OCI-LY3 (cell line): ENCODE measurements at regions not wholly inside any gene's neighbourhood (a gene's known extent, or its start where the extent isn't known, plus 50 kb on each side); places are given as distances from the start of the nearest gene placed in this dataset.

Experiments
- H2AFZ ChIP-seq: fragments of 200-600, 300-600 bp; shearing (Covaris generic); 2 replicates; pipeline ENCODE4 v1.6.0; 2014; ENCODE audit warnings: antibody characterized with exemption, low read depth, low read length
- H3K27ac ChIP-seq: fragments of 200-600, 300-600 bp; sonication (generic); 2 replicates; pipeline ENCODE4 v1.5.1; 2014; ENCODE audit warnings: mild to moderate bottlenecking, low read length, moderate library complexity, mixed read lengths
- H3K27me3 ChIP-seq: fragments of 200-600, 300-600 bp; sonication (generic); 2 replicates; pipeline ENCODE4 v1.6.1; 2014; ENCODE audit warnings: low read depth, low read length, mixed read lengths
- H3K36me3 ChIP-seq: fragments of 200-600, 300-600 bp; sonication (generic); replicated peaks from 2 replicates; pipeline ENCODE3; 2014; ENCODE audit warnings: low read depth, low read length, mixed read lengths
- H3K4me1 ChIP-seq: fragments of 300-600, 200-600 bp; sonication (generic); 2 replicates; pipeline ENCODE4 v1.6.1; 2014; ENCODE audit warnings: low read length, mixed read lengths
- H3K4me2 ChIP-seq: fragments of 200-600, 300-600 bp; sonication (generic); 2 replicates; pipeline ENCODE4 v1.6.1; 2014; ENCODE audit warnings: low read length, mixed read lengths
- H3K4me3 ChIP-seq: fragments of 300-600, 200-600 bp; sonication (generic); 2 replicates; pipeline ENCODE4 v1.5.1; 2014; ENCODE audit warnings: antibody characterized with exemption, mild to moderate bottlenecking, low read length, moderate library complexity
- H3K79me2 ChIP-seq: fragments of 300-600, 200-600 bp; shearing (Covaris generic); 2 replicates; pipeline ENCODE4 v1.6.1; 2014; ENCODE audit warnings: mild to moderate bottlenecking, low read length, mixed read lengths
- H3K9ac ChIP-seq: fragments of 300-600, 200-600 bp; shearing (Covaris generic); 2 replicates; pipeline ENCODE4 v1.6.0; 2014; ENCODE audit warnings: mild to moderate bottlenecking, low read length, moderate library complexity
- H3K9me3 ChIP-seq: fragments of 200-600, 300-600 bp; shearing (Covaris generic); 2 replicates; pipeline ENCODE4 v1.6.1; 2014; ENCODE audit warnings: low read length, mixed read lengths; ENCODE audit not compliant: insufficient read depth
- H4K20me1 ChIP-seq: fragments of 200-600, 300-600 bp; sonication (generic); 2 replicates; pipeline ENCODE4 v1.6.1; 2016; ENCODE audit warnings: low read length, mixed read lengths; ENCODE audit not compliant: insufficient read depth
- CTCF ChIP-seq: fragments of 200-600, 300-600 bp; sonication (generic); IDR thresholded peaks from 2 replicates; pipeline ENCODE4 v1.5.1; 2014; ENCODE audit warnings: antibody characterized with exemption, low read length, low read depth
- EZH2phosphoT487 ChIP-seq: fragments of 200-600 bp; shearing (Covaris generic); IDR thresholded peaks from 2 replicates; pipeline ENCODE4 v1.6.1; 2018; ENCODE audit warnings: antibody characterized with exemption, mixed run types, low read depth

GRCh38 chr10:78859266-78859665, 209.5 kb upstream of the ZMIZ1 start:
- Histone ChIP-seq H3K4me3 (no peak overlapping the region), H3K9ac (no peak overlapping the region), H3K36me3 (no peaks in the 10 kb centered on the region), H3K4me2 (no peak overlapping the region), H3K79me2 (no peaks in the 10 kb centered on the region), H2AFZ (no peak overlapping the region), H3K4me1 (no peaks in the 10 kb centered on the region), H3K9me3 (no peaks in the 10 kb centered on the region), H3K27me3 (no peaks in the 10 kb centered on the region; the same call in 1 of the 2 replicates), H3K27ac (no peak overlapping the region), H4K20me1 (no peaks in the 10 kb centered on the region)
- TF ChIP-seq EZH2phosphoT487 (no peak), CTCF (no peak)

- no peak overlapping the region for H3K9ac ChIP-seq
- no peaks in the 10 kb centered on the region for H4K20me1 ChIP-seq
- no peak overlapping the region for H2AFZ ChIP-seq
- H3K4me3 ChIP-seq, result no peak overlapping the region
- H3K27me3 ChIP-seq, result no peaks in the 10 kb centered on the region; the same call in 1 of the 2 replicates
- no peaks in the 10 kb centered on the region for H3K4me1 ChIP-seq
- H3K79me2 ChIP-seq, result no peaks in the 10 kb centered on the region
- no peak overlapping the region for H3K4me2 ChIP-seq
- TF ChIP-seq EZH2phosphoT487, result no peak
- no peak for TF ChIP-seq CTCF
- H3K36me3 ChIP-seq, result no peaks in the 10 kb centered on the region
- H3K9me3 ChIP-seq, result no peaks in the 10 kb centered on the region
- H3K27ac ChIP-seq, result no peak overlapping the region
These were observed 209.0 kb upstream of the ZMIZ1 start for GRCh38 chr10:78859769-78860168.

- Histone ChIP-seq H3K4me2 (no peak overlapping the region), H3K4me1 (no peaks in the 10 kb centered on the region), H3K27me3 (no peaks in the 10 kb centered on the region; the same call in 1 of the 2 replicates), H3K4me3 (no peak overlapping the region), H3K79me2 (no peaks in the 10 kb centered on the region), H3K9ac (no peak overlapping the region), H4K20me1 (no peaks in the 10 kb centered on the region), H3K36me3 (no peaks in the 10 kb centered on the region), H2AFZ (no peak overlapping the region), H3K9me3 (no peaks in the 10 kb centered on the region), H3K27ac (no peak overlapping the region)
- no peak for TF ChIP-seq CTCF
- TF ChIP-seq EZH2phosphoT487, result no peak
These were observed 208.4 kb upstream of the ZMIZ1 start for GRCh38 chr10:78860260-78860914.

GRCh38 chr10:78861529-78862327, 207.0 kb upstream of the ZMIZ1 start:
- H3K27ac ChIP-seq, result no peak overlapping the region
- H3K36me3 ChIP-seq, result no peaks in the 10 kb centered on the region
- H3K4me3 ChIP-seq, result no peak overlapping the region
- H3K4me2 ChIP-seq, result no peak overlapping the region
- H4K20me1 ChIP-seq, result no peaks in the 10 kb centered on the region
- H3K27me3 ChIP-seq, result no peaks in the 10 kb centered on the region; the same call in 1 of the 2 replicates
- no peak for TF ChIP-seq EZH2phosphoT487
- no peak for TF ChIP-seq CTCF
- H2AFZ ChIP-seq, result no peak overlapping the region
- H3K4me1 ChIP-seq, result no peaks in the 10 kb centered on the region
- H3K9ac ChIP-seq, result no peak overlapping the region
- H3K79me2 ChIP-seq, result no peaks in the 10 kb centered on the region
- no peaks in the 10 kb centered on the region for H3K9me3 ChIP-seq
